Coronary artery (tissue), 2 donors: ENCODE measurements at regions not wholly inside any gene's neighbourhood (a gene's known extent, or its start where the extent isn't known, plus 50 kb on each side); places are given as distances from the start of the nearest gene placed in this dataset.

Experiments used
- DNase-seq: peaks from one replicate; pipeline ENCODE4 v3.0.0-alpha.2; 2017; ENCODE audit warnings: low spot score
- H3K27ac ChIP-seq, 2 donors: fragments of 200-600 bp; sonication (generic); one replicate each; pipeline ENCODE4 v1.5.1; 2016 to 2019
- H3K4me3 ChIP-seq: fragments of 200-600 bp; sonication (generic); 2 replicates; pipeline ENCODE4 v1.5.1; 2016; ENCODE audit warnings: mild to moderate bottlenecking, moderate library complexity
- CTCF ChIP-seq: fragments of 200-600 bp; sonication (generic); IDR thresholded peaks from one replicate; pipeline ENCODE4 v1.5.1; 2019; ENCODE audit warnings: antibody characterized with exemption

- TF ChIP-seq CTCF = no peak
- no peak overlapping the region for H3K27ac ChIP-seq
- DNase-seq = no peak
- no peak overlapping the region for H3K4me3 ChIP-seq
Observed at GRCh38 chr9:31136524-31136923, 1247.9 kb upstream of the ACO1 start.

- no peak for DNase-seq
- no peak for TF ChIP-seq CTCF
- H3K27ac ChIP-seq = no peak overlapping the region
- H3K4me3 ChIP-seq = no peak overlapping the region
Observed at GRCh38 chr9:31137176-31138160, 1247.0 kb upstream of the ACO1 start.

DNA sequence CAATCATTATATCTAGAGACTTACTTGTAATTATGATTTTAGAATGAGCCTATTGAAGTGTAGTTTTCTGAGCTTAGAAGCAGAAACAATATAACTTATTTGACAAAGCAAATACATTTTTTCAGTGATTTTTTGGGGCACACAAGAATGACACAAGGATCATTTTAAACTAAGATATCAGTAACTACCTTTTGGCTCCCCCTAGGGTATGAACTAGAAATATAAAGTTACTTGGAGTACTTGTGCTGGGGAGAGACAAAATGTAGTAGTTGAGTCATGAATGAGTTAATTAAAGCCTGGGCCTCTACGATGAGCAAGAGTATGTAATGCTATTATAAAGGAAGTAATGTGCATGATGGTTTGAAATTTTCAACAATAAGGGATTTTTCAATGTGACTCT lies 1244.1 kb upstream of the ACO1 start:
- no peak for DNase-seq
- TF ChIP-seq CTCF = no peak
- Histone ChIP-seq H3K27ac (no peak overlapping the region), H3K4me3 (no peak overlapping the region)

- TF ChIP-seq CTCF = no peak
- no peak overlapping the region for H3K27ac ChIP-seq
- no peak for DNase-seq
- H3K4me3 ChIP-seq = no peak overlapping the region
Observed at GRCh38 chr9:31142456-31142855, 1242.0 kb upstream of the ACO1 start.

DNA sequence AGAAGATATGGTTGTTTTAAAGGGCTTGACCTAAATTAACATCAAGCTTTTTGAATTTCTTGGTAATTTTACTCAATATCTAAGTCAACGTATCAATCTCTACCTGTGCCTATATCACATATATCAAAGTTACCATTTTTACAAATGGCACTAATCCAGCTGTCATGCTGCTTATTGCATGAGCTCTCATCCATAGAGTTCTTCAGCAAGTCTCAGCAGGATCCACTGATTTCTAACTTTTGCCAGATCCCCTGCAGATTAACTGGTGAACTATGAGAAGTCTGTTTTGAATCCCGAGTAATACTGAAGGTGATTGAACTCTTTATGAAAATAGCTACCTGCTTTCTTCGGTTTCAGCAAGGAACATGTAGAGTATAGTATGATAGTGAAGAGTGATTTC lies 1239.8 kb upstream of the ACO1 start:
- Histone ChIP-seq H3K27ac (no peak overlapping the region), H3K4me3 (no peak overlapping the region)
- no peak for DNase-seq
- no peak for TF ChIP-seq CTCF

GRCh38 chr9:31146485-31147166 lies 1237.8 kb upstream of the ACO1 start:
- Histone ChIP-seq H3K4me3 (no peak overlapping the region), H3K27ac (no peak overlapping the region)
- no peak for TF ChIP-seq CTCF
- DNase-seq = no peak
